WTC11 (cell line): ENCODE measurements at regions not wholly inside any gene's neighbourhood (a gene's known extent, or its start where the extent isn't known, plus 50 kb on each side); places are given as distances from the start of the nearest gene placed in this dataset.

Experiments used
- ATAC-seq: fragments of 200-7000 bp; cut with Tn5 transposase; 2 replicates; pipeline ENCODE4 v1.10.0; 2021; ENCODE audit warnings: mild to moderate bottlenecking, moderate library complexity
- CTCF ChIA-PET: fragments of 300-600 bp; sonication (Branson Sonifier 250); formaldehyde crosslinking; loops from one replicate; lab custom pipeline; 2021; ENCODE audit warnings: antibody characterized with exemption; lab: Charles Lee
- POLR2A ChIA-PET: fragments of 350-600 bp; sonication (Branson Sonifier 250); formaldehyde crosslinking; loops from one replicate; lab custom pipeline; 2021; ENCODE audit warnings: antibody characterized with exemption; lab: Charles Lee
- DNase-seq: peaks from one replicate; pipeline ENCODE4 v3.0.0; 2021; ENCODE audit warnings: low spot score
- H3K27ac Mint-ChIP-seq: 2 replicates; pipeline ENCODE4 v1.8.0; 2021; ENCODE audit warnings: mixed read lengths
- H3K27me3 Mint-ChIP-seq: 2 replicates; pipeline ENCODE4 v1.8.0; 2021; ENCODE audit warnings: low read depth, mild to moderate bottlenecking, moderate library complexity, mixed read lengths
- H3K36me3 Mint-ChIP-seq: 2 replicates; pipeline ENCODE4 v1.8.0; 2021; ENCODE audit warnings: mixed read lengths
- H3K4me1 Mint-ChIP-seq: 2 replicates; pipeline ENCODE4 v1.8.0; 2022; ENCODE audit warnings: mixed read lengths
- H3K4me3 Mint-ChIP-seq: 2 replicates; pipeline ENCODE4 v1.8.0; 2021; ENCODE audit warnings: mild to moderate bottlenecking, moderate library complexity, mixed read lengths
- H3K9me3 Mint-ChIP-seq: 2 replicates; pipeline ENCODE4 v1.8.0; 2021; ENCODE audit warnings: mixed read lengths
- AFF4 ChIP-seq: sonication (generic); formaldehyde crosslinking; IDR thresholded peaks from 2 replicates; pipeline ENCODE4 v1.8.1; 2023; ENCODE audit warnings: mild to moderate bottlenecking, missing genetic modification reagents, borderline replicate concordance
- E2F5 ChIP-seq: sonication (generic); formaldehyde crosslinking; IDR thresholded peaks from 2 replicates; pipeline ENCODE4 v1.8.1; 2022; ENCODE audit warnings: mild to moderate bottlenecking, moderate library complexity, missing genetic modification reagents
- ERG ChIP-seq: fragments of 250-450 bp; sonication (Bioruptor Pico); IDR thresholded peaks from 2 replicates; pipeline ENCODE4 v1.8.0; 2021; ENCODE audit warnings: mild to moderate bottlenecking
- FOXJ3 ChIP-seq: sonication (generic); formaldehyde crosslinking; IDR thresholded peaks from 2 replicates; pipeline ENCODE4 v1.9.0; 2021; ENCODE audit warnings: missing genetic modification reagents, mild to moderate bottlenecking, borderline replicate concordance
- FOXP1 ChIP-seq: sonication (generic); formaldehyde crosslinking; IDR thresholded peaks from 2 replicates; pipeline ENCODE4 v1.8.0; 2022; ENCODE audit warnings: missing genetic modification reagents, mild to moderate bottlenecking, moderate library complexity, borderline replicate concordance
- HMGXB4 ChIP-seq: sonication (generic); formaldehyde crosslinking; IDR thresholded peaks from 2 replicates; pipeline ENCODE4 v1.8.1; 2023; ENCODE audit warnings: mild to moderate bottlenecking, moderate library complexity, missing genetic modification reagents
- MYBL2 ChIP-seq: sonication (generic); formaldehyde crosslinking; IDR thresholded peaks from 2 replicates; pipeline ENCODE4 v1.8.1; 2023; ENCODE audit warnings: mild to moderate bottlenecking, moderate library complexity, missing genetic modification reagents
- NR1H2 ChIP-seq: sonication (generic); formaldehyde crosslinking; IDR thresholded peaks from 2 replicates; pipeline ENCODE4 v1.9.0; 2021; ENCODE audit warnings: mild to moderate bottlenecking, moderate library complexity, missing genetic modification reagents
- SOX15 ChIP-seq: fragments of 250-450 bp; sonication (Bioruptor Pico); IDR thresholded peaks from 2 replicates; pipeline ENCODE4 v1.9.0; 2021; ENCODE audit warnings: mild to moderate bottlenecking
- STAT6 ChIP-seq: sonication (generic); formaldehyde crosslinking; conservative IDR thresholded peaks from 2 replicates; pipeline ENCODE4 v1.8.1; 2023; ENCODE audit warnings: mild to moderate bottlenecking, low read depth, missing genetic modification reagents, moderate library complexity
- TEAD4 ChIP-seq: sonication (generic); formaldehyde crosslinking; IDR thresholded peaks from 2 replicates; pipeline ENCODE4 v1.8.0; 2022; ENCODE audit warnings: mild to moderate bottlenecking, missing genetic modification reagents
- TP53 ChIP-seq: sonication (generic); formaldehyde crosslinking; IDR thresholded peaks from 2 replicates; pipeline ENCODE4 v1.8.1; 2023; ENCODE audit warnings: mild to moderate bottlenecking, missing genetic modification reagents
- USF2 ChIP-seq: sonication (generic); formaldehyde crosslinking; IDR thresholded peaks from 2 replicates; pipeline ENCODE4 v1.8.1; 2023; ENCODE audit warnings: mild to moderate bottlenecking, missing genetic modification reagents, moderate library complexity
- ZMAT4 ChIP-seq: fragments of 250-450 bp; sonication (Bioruptor Pico); IDR thresholded peaks from 2 replicates; pipeline ENCODE4 v1.9.0; 2021; ENCODE audit warnings: mild to moderate bottlenecking
- ZNF219 ChIP-seq: sonication (generic); formaldehyde crosslinking; IDR thresholded peaks from 2 replicates; pipeline ENCODE4 v1.8.0; 2023; ENCODE audit warnings: missing genetic modification reagents, mild to moderate bottlenecking, borderline replicate concordance

- TF ChIP-seq USF2 (CRISPR knock-in tag) (no peak), MYBL2 (CRISPR knock-in tag) (no peak)
Measured at GRCh38 chr1:96425382-96426129, 296.0 kb upstream of the PTBP2 start (continued).

GRCh38 chr1:96427616-96428015, 294.0 kb upstream of the PTBP2 start:
- no peak for ATAC-seq
- CTCF ChIA-PET, result no interaction called here

GRCh38 chr1:96445302-96445701, 276.3 kb upstream of the PTBP2 start:
- Mint-ChIP-seq H3K4me3 (no peak overlapping the region), H3K9me3 (peaks cover 14% of the 10 kb centered on the region), H3K4me1 (no peaks in the 10 kb centered on the region), H3K27ac (no peak overlapping the region), H3K27me3 (peaks cover 4% of the 10 kb centered on the region; the same call in 1 of the 2 replicates), H3K36me3 (peaks cover 7% of the 10 kb centered on the region)
- DNase-seq (no peak), ATAC-seq (no peak)
- POLR2A ChIA-PET, result no interaction called here
- CTCF ChIA-PET, result no interaction called here
- TF ChIP-seq SOX15 (CRISPR knock-in tag) (no peak), ZNF219 (CRISPR knock-in tag) (no peak), STAT6 (CRISPR knock-in tag) (no peak), FOXJ3 (CRISPR knock-in tag) (no peak), ERG (CRISPR knock-in tag) (no peak), TP53 (CRISPR knock-in tag) (no peak), HMGXB4 (no peak), ZMAT4 (CRISPR knock-in tag) (no peak), NR1H2 (CRISPR knock-in tag) (no peak), E2F5 (CRISPR knock-in tag) (no peak), FOXP1 (CRISPR knock-in tag) (no peak), TEAD4 (CRISPR knock-in tag) (no peak)

More at GRCh38 chr1:96427616-96428015, 294.0 kb upstream of the PTBP2 start:
- DNase-seq, result no peak
- H3K27me3 Mint-ChIP-seq, result no peaks in the 10 kb centered on the region; the same call in 1 of the 2 replicates
- H3K9me3 Mint-ChIP-seq, result peaks cover 9% of the 10 kb centered on the region
- no peaks in the 10 kb centered on the region for H3K36me3 Mint-ChIP-seq
- no peak overlapping the region for H3K27ac Mint-ChIP-seq
- H3K4me1 Mint-ChIP-seq, result peaks cover 24% of the 10 kb centered on the region
- POLR2A ChIA-PET, result no interaction called here
- H3K4me3 Mint-ChIP-seq, result no peak overlapping the region
- no peak for TF ChIP-seq AFF4 (CRISPR knock-in tag)
